Neuronal stem cell (in vitro differentiated cells): ENCODE measurements at regions not wholly inside any gene's neighbourhood (a gene's known extent, or its start where the extent isn't known, plus 50 kb on each side); places are given as distances from the start of the nearest gene placed in this dataset.

Experiments used
- DNase-seq: peaks from one replicate; pipeline ENCODE4 v3.0.0-alpha.2; 2013; ENCODE audit warnings: low spot score
- H2AFZ ChIP-seq: one replicate; pipeline ENCODE4 v1.6.1; 2013; ENCODE audit warnings: mild to moderate bottlenecking, low read length, inconsistent platforms
- H2AK5ac ChIP-seq: 2 replicates; pipeline ENCODE4 v1.6.1; 2013; ENCODE audit warnings: low read depth, mild to moderate bottlenecking, inconsistent platforms, low read length, moderate library complexity, mixed read lengths
- H2BK120ac ChIP-seq: 2 replicates; pipeline ENCODE4 v1.6.1; 2013; ENCODE audit warnings: low read depth, mild to moderate bottlenecking, inconsistent platforms, low read length, moderate library complexity, mixed read lengths
- H2BK12ac ChIP-seq: one replicate; pipeline ENCODE4 v1.6.1; 2013; ENCODE audit warnings: low read length, inconsistent platforms
- H2BK15ac ChIP-seq: 2 replicates; pipeline ENCODE4 v1.6.1; 2013; ENCODE audit warnings: mild to moderate bottlenecking, low read length, inconsistent platforms, mixed read lengths
- H2BK5ac ChIP-seq: one replicate; pipeline ENCODE4 v1.6.1; 2013; ENCODE audit warnings: inconsistent platforms, mild to moderate bottlenecking, low read length, moderate library complexity
- H3K14ac ChIP-seq: one replicate; pipeline ENCODE4 v1.6.1; 2013; ENCODE audit warnings: low read length, inconsistent platforms
- H3K18ac ChIP-seq: 2 replicates; pipeline ENCODE4 v1.6.1; 2013; ENCODE audit warnings: low read length, inconsistent platforms
- H3K23ac ChIP-seq: 2 replicates; pipeline ENCODE4 v1.6.1; 2013; ENCODE audit warnings: low read depth, mild to moderate bottlenecking, mixed read lengths, low read length, inconsistent platforms; ENCODE audit not compliant: poor library complexity
- H3K27ac ChIP-seq: replicated peaks from 3 replicates; pipeline ENCODE4 v1.5.1; 2013; ENCODE audit warnings: low read length, inconsistent platforms
- H3K27me3 ChIP-seq, 3 experiments: 2 replicates each; pipeline ENCODE4 v1.6.1; 2013; ENCODE audit warnings: low read length in 3 of 3, mild to moderate bottlenecking in 2 of 3, inconsistent platforms in 1 of 3, low read depth in 1 of 3, mixed read lengths in 1 of 3, moderate library complexity in 1 of 3; ENCODE audit not compliant: control insufficient read depth in 3 of 3, insufficient read depth in 3 of 3
- H3K36me3 ChIP-seq, 2 donors: replicated peaks in 1 of 2; 2 replicates each; pipeline ENCODE4 v1.6.1; 2013; ENCODE audit warnings: low read length in 2 of 2; ENCODE audit not compliant: control insufficient read depth in 2 of 2, insufficient read depth in 2 of 2
- H3K4ac ChIP-seq: 2 replicates; pipeline ENCODE4 v1.6.1; 2013; ENCODE audit warnings: inconsistent platforms, mild to moderate bottlenecking, low read length, moderate library complexity
- H3K4me1 ChIP-seq, 2 donors: 1 replicate in 1 of 2; 2 replicates in 1 of 2; pipeline ENCODE4 v1.6.1; 2013; ENCODE audit warnings: low read length in 2 of 2, low read depth in 1 of 2; ENCODE audit not compliant: control insufficient read depth in 2 of 2, insufficient read depth in 1 of 2
- H3K4me2 ChIP-seq: one replicate; pipeline ENCODE4 v1.6.1; 2013; ENCODE audit warnings: mild to moderate bottlenecking, low read length, inconsistent platforms; ENCODE audit not compliant: insufficient read depth, poor library complexity, severe bottlenecking
- H3K4me3 ChIP-seq, 2 donors: 2 replicates each; pipeline ENCODE4 v1.5.1; 2013; ENCODE audit warnings: low read length in 2 of 2, mild to moderate bottlenecking in 2 of 2, inconsistent platforms in 1 of 2, moderate library complexity in 1 of 2
- H3K79me1 ChIP-seq: one replicate; pipeline ENCODE4 v1.6.1; 2013; ENCODE audit warnings: low read depth, mild to moderate bottlenecking, inconsistent platforms, low read length, moderate library complexity
- H3K9ac ChIP-seq: one replicate; pipeline ENCODE4 v1.6.1; 2013; ENCODE audit warnings: mild to moderate bottlenecking, low read depth, low read length, inconsistent platforms; ENCODE audit not compliant: poor library complexity
- H3K9me3 ChIP-seq, 2 donors: replicated peaks in 1 of 2; 2 replicates each; pipeline versions ENCODE3 to v1.6.1; 2013; ENCODE audit warnings: low read length in 2 of 2, mild to moderate bottlenecking in 2 of 2, inconsistent platforms in 1 of 2, low read depth in 1 of 2, mixed read lengths in 1 of 2, moderate library complexity in 1 of 2; ENCODE audit not compliant: control insufficient read depth in 2 of 2, insufficient read depth in 1 of 2
- H4K8ac ChIP-seq: one replicate; pipeline ENCODE4 v1.6.1; 2013; ENCODE audit warnings: low read depth, mild to moderate bottlenecking, inconsistent platforms, low read length, moderate library complexity
- H4K91ac ChIP-seq: one replicate; pipeline ENCODE4 v1.6.1; 2013; ENCODE audit warnings: low read length, low read depth, mild to moderate bottlenecking, inconsistent platforms; ENCODE audit not compliant: poor library complexity
- WGBS, 2 donors: extraction: QIAGEN DNeasy Blood & Tissue Kit; methylation state at CpG; one replicate each; pipeline ENCODE4 v1.1.7; 2013; ENCODE audit warnings: missing lambda C conversion rate in 2 of 2, mixed read lengths in 1 of 2; ENCODE audit not compliant: insufficient read length in 2 of 2, insufficient replicate concordance in 1 of 2; ENCODE audit errors: extremely low coverage in 2 of 2; 5-methylcytosine and 5-hydroxymethylcytosine counted together

DNA sequence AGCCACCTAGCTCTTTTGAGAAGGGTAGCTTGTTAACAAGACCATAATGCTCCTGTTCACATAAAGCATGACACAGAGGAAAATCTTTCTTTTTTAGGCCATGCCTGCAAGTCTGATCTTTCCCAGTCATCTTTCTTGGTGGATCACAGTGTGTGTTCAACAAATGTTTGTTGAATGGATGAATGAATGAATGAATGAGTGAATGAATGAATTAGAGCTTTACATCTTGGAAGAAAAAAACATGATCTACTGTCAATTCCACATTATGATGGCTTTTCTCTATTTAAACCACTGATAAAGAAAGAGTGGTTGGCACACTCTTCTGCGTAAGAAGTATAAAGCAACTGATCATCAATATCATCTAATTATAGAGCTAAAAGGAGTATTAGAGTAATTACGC is 148.7 kb downstream of the CCDC71L start:
- Histone ChIP-seq H2BK5ac (no peak overlapping the region), H3K36me3 (no peaks in the 10 kb centered on the region), H3K14ac (no peak overlapping the region), H4K8ac (no peak overlapping the region), H2BK15ac (no peak overlapping the region), H3K9me3 (no peaks in the 10 kb centered on the region), H4K91ac (no peak overlapping the region), H3K23ac (no peak overlapping the region), H3K4me2 (no peak overlapping the region), H2AK5ac (no peak overlapping the region), H3K4me1 (no peaks in the 10 kb centered on the region), H3K4ac (no peak overlapping the region), H2BK120ac (no peak overlapping the region), H3K9ac (no peak overlapping the region), H3K4me3 (no peak overlapping the region), H3K27me3 (no peaks in the 10 kb centered on the region), H3K79me1 (no peaks in the 10 kb centered on the region), H2BK12ac (no peak overlapping the region), H2AFZ (no peak overlapping the region), H3K27ac (no peak overlapping the region), H3K18ac (no peak overlapping the region)
- DNase-seq: no peak
- WGBS, 2 donors: no CpG with 5 or more reads among the region's 2 CpGs

GRCh38 chr7:106504645-106505044 is 156.3 kb downstream of the CCDC71L start:
- DNase-seq: no peak
- Histone ChIP-seq H3K36me3 (no peaks in the 10 kb centered on the region), H2BK5ac (no peak overlapping the region), H3K23ac (no peak overlapping the region), H3K4me3 (no peak overlapping the region), H3K9ac (no peak overlapping the region), H3K4me1 (no peaks in the 10 kb centered on the region), H3K4ac (no peak overlapping the region), H3K4me2 (no peak overlapping the region), H2BK120ac (no peak overlapping the region), H3K79me1 (no peaks in the 10 kb centered on the region), H3K14ac (no peak overlapping the region), H4K8ac (no peak overlapping the region), H3K18ac (no peak overlapping the region), H2BK15ac (no peak overlapping the region), H4K91ac (no peak overlapping the region), H2AFZ (no peak overlapping the region), H2BK12ac (no peak overlapping the region), H3K27ac (no peak overlapping the region), H3K27me3 (no peaks in the 10 kb centered on the region), H2AK5ac (no peak overlapping the region), H3K9me3 (no peaks in the 10 kb centered on the region)
- WGBS, 2 donors: no CpG with 5 or more reads among the region's 1 CpG

DNA sequence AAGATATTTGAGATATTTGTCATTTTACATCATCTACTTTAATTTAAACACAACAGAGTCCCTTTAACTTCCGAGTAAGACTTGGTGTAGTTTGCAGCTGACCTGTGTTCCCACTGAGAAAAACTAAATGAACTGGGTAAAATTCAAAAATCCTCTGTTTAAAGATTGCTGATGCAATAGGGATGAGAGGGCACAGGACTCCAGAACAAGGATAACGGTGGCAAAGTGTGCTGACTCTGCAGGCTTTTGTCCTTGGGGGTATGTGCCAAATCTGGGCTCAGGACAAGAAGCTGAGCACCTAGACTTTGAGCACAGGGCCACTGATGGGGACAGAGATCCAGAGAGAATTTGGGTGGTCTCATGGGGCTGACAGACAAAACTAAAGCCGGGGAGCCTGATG is 156.8 kb downstream of the CCDC71L start:
- no CpG with 5 or more reads among the region's 3 CpGs for WGBS, 2 donors
- no peak overlapping the region for H3K18ac ChIP-seq
- H4K91ac ChIP-seq: no peak overlapping the region
- no peak for DNase-seq
- H3K4me2 ChIP-seq: no peak overlapping the region
- no peak overlapping the region for H2BK12ac ChIP-seq
- no peak overlapping the region for H3K14ac ChIP-seq
- H3K9me3 ChIP-seq: no peaks in the 10 kb centered on the region
- H3K27ac ChIP-seq: no peak overlapping the region
- H3K4ac ChIP-seq: no peak overlapping the region
- H3K27me3 ChIP-seq: no peaks in the 10 kb centered on the region
- H2AFZ ChIP-seq: no peak overlapping the region
- H3K79me1 ChIP-seq: no peaks in the 10 kb centered on the region
- no peak overlapping the region for H2AK5ac ChIP-seq
- no peak overlapping the region for H3K4me3 ChIP-seq
- no peak overlapping the region for H2BK120ac ChIP-seq
- no peaks in the 10 kb centered on the region for H3K4me1 ChIP-seq
- H3K23ac ChIP-seq: no peak overlapping the region
- no peak overlapping the region for H2BK15ac ChIP-seq
- H4K8ac ChIP-seq: no peak overlapping the region
- H3K9ac ChIP-seq: no peak overlapping the region
- no peak overlapping the region for H2BK5ac ChIP-seq
- no peaks in the 10 kb centered on the region for H3K36me3 ChIP-seq

DNA sequence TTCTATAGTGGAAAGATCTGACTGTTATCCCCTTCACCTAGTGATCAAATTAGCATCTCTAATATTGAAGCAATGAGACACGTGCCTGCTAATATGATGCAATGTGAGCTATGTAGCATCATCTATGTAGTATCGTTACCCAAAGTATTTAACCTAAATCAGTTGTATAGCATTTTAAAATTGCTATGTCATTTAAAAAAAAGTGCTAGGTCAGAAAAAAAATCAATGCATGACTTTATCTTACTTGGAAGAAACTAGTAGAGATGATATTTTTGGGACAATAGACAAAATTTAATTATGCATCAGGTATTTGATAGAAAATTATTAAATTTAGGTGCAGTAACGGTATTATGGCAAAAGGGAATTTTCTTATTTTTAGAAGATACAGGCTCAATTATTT is 157.3 kb downstream of the CCDC71L start:
- Histone ChIP-seq H2BK15ac (no peak overlapping the region), H2BK120ac (no peak overlapping the region), H4K8ac (no peak overlapping the region), H3K36me3 (no peaks in the 10 kb centered on the region), H2AK5ac (no peak overlapping the region), H3K9ac (no peak overlapping the region), H3K27ac (no peak overlapping the region), H2BK5ac (no peak overlapping the region), H3K14ac (no peak overlapping the region), H3K23ac (no peak overlapping the region), H3K4me1 (no peaks in the 10 kb centered on the region), H3K18ac (no peak overlapping the region), H3K4ac (no peak overlapping the region), H3K27me3 (no peaks in the 10 kb centered on the region), H2BK12ac (no peak overlapping the region), H3K79me1 (no peaks in the 10 kb centered on the region), H4K91ac (no peak overlapping the region), H3K4me2 (no peak overlapping the region), H3K9me3 (no peaks in the 10 kb centered on the region), H2AFZ (no peak overlapping the region), H3K4me3 (no peak overlapping the region)
- no peak for DNase-seq
- no CpG with 5 or more reads among the region's 3 CpGs for WGBS, 2 donors
